BJ (cell line): ENCODE measurements at regions not wholly inside any gene's neighbourhood (a gene's known extent, or its start where the extent isn't known, plus 50 kb on each side); places are given as distances from the start of the nearest gene placed in this dataset.
A peak's percentile ranks its signal among the peaks of the same experiment; 100 is the strongest.

Experiments
- CTCF ChIA-PET: fragments of 350-600 bp; formaldehyde crosslinking; extraction: SDS; loops from one replicate; lab custom pipeline; 2021; ENCODE audit warnings: antibody characterized with exemption, inconsistent platforms; lab: Yijun Ruan, JAX
- POLR2A ChIA-PET: fragments of 300-600 bp; sonication (Branson Sonifier 250); formaldehyde crosslinking; extraction: SDS; loops from one replicate; lab custom pipeline; 2021; ENCODE audit warnings: antibody characterized with exemption; lab: Charles Lee
- DNase-seq: peaks from one replicate; pipeline ENCODE4 v3.0.0-alpha.2; 2011; ENCODE audit warnings: low read depth
- H3K27me3 ChIP-seq: 2 replicates; pipeline ENCODE4 v1.6.0; 2011; ENCODE audit warnings: low read length; ENCODE audit not compliant: control insufficient read depth, insufficient read depth
- H3K36me3 ChIP-seq: 2 replicates; pipeline ENCODE4 v1.5.1; 2011; ENCODE audit warnings: low read length; ENCODE audit not compliant: control insufficient read depth, insufficient read depth
- H3K4me3 ChIP-seq: 2 replicates; pipeline ENCODE4 v1.5.1; 2011; ENCODE audit warnings: low read depth, mild to moderate bottlenecking, control low read depth, low read length
- CTCF ChIP-seq: IDR thresholded peaks from 2 replicates; pipeline ENCODE4 v1.5.1; 2011; ENCODE audit warnings: low read depth, mild to moderate bottlenecking, control low read depth, inconsistent platforms, low read length, moderate library complexity; ENCODE audit not compliant: insufficient read depth

GRCh38 chr14:34120185-34120977, 169.5 kb upstream of the EGLN3 start:
- no peaks in the 10 kb centered on the region for H3K36me3 ChIP-seq
- ChIA-PET POLR2A (interaction anchor here (0.6 kb wide), 1 partner anchor 1172 kb away, joined by 4 read pairs; the partner anchor contains the start of gene PSMA6), CTCF (interaction anchor here (0.7 kb wide), 1 partner anchor 569 kb away, joined by 3 read pairs; no protein-coding TSS in a partner anchor)
- DNase-seq = no peak
- no peak overlapping the region for H3K4me3 ChIP-seq
- H3K27me3 ChIP-seq = peaks cover 1% of the 10 kb centered on the region; the same call in 1 of the 2 replicates
- TF ChIP-seq CTCF = no peak

GRCh38 chr14:34119107-34119858, 168.4 kb upstream of the EGLN3 start:
- ChIA-PET CTCF (interaction anchor here (0.7 kb wide), 1 partner anchor 511 kb away, joined by 3 read pairs; no protein-coding TSS in a partner anchor), POLR2A (no interaction called here)
- Histone ChIP-seq H3K27me3 (peaks cover 1% of the 10 kb centered on the region; the same call in 1 of the 2 replicates), H3K4me3 (no peak overlapping the region), H3K36me3 (no peaks in the 10 kb centered on the region)
- no peak for TF ChIP-seq CTCF
- no peak for DNase-seq

GRCh38 chr14:34113991-34114390, 163.1 kb upstream of the EGLN3 start:
- Histone ChIP-seq H3K4me3 (no peak overlapping the region), H3K27me3 (no peaks in the 10 kb centered on the region), H3K36me3 (no peaks in the 10 kb centered on the region)
- no peak for DNase-seq
- ChIA-PET POLR2A (no interaction called here), CTCF (interaction anchor here (0.8 to 2.1 kb wide), 3 partner anchors 13 to 108 kb away, joined by 3 to 7 read pairs (median 5); no protein-coding TSS in a partner anchor)
- TF ChIP-seq CTCF = no peak

GRCh38 chr14:34113005-34113511, 162.2 kb upstream of the EGLN3 start:
- ChIA-PET POLR2A (interaction anchor here (0.7 to 1.0 kb wide), 2 partner anchors 8 to 53 kb away, joined by 4 read pairs; no protein-coding TSS in a partner anchor), CTCF (interaction anchor here (0.8 to 2.1 kb wide), 3 partner anchors 12 to 109 kb away, joined by 3 to 7 read pairs (median 5); no protein-coding TSS in a partner anchor)
- peak; percentile 39 for DNase-seq
- Histone ChIP-seq H3K4me3 (no peak overlapping the region), H3K27me3 (no peaks in the 10 kb centered on the region), H3K36me3 (no peaks in the 10 kb centered on the region)
- TF ChIP-seq CTCF = no peak

- CTCF ChIA-PET = interaction anchor here (0.7 to 2.1 kb wide), 2 partner anchors 11 to 659 kb away, joined by 3 to 7 read pairs; no protein-coding TSS in a partner anchor
- POLR2A ChIA-PET = no interaction called here
- H3K36me3 ChIP-seq = no peaks in the 10 kb centered on the region
- no peaks in the 10 kb centered on the region for H3K27me3 ChIP-seq
- TF ChIP-seq CTCF = no peak
- DNase-seq = no peak
- H3K4me3 ChIP-seq = no peak overlapping the region
Observed at GRCh38 chr14:34111953-34112352, 161.1 kb upstream of the EGLN3 start.
